ENCODE measurements at regions not wholly inside any gene's neighbourhood (a gene's known extent, or its start where the extent isn't known, plus 50 kb on each side); places are given as distances from the start of the nearest gene placed in this dataset.

GRCh38 chr3:40911928-40912327, 287.4 kb upstream of the CTNNB1 start:
- DNase-seq, result no peak
- Mint-ChIP-seq H3K4me1 (ENCODE audit: low read depth, unreplicated experiment) (no peaks in the 10 kb centered on the region), H3K4me3 (ENCODE audit: unreplicated experiment) (no peak overlapping the region), H3K9me3 (ENCODE audit: unreplicated experiment) (no peaks in the 10 kb centered on the region), H3K27me3 (ENCODE audit: unreplicated experiment) (no peaks in the 10 kb centered on the region), H3K36me3 (ENCODE audit: unreplicated experiment) (no peaks in the 10 kb centered on the region), H3K27ac (ENCODE audit: unreplicated experiment) (no peak overlapping the region)
- TF ChIP-seq CTCF (IDR thresholded peaks at IDR 0.05; ENCODE audit: partially characterized antibody, unreplicated experiment), result no peak

GRCh38 chr3:40912461-40912860, 286.8 kb upstream of the CTNNB1 start:
- no peaks in the 10 kb centered on the region for H3K36me3 Mint-ChIP-seq (ENCODE audit: unreplicated experiment)
- DNase-seq, result no peak
- H3K27me3 Mint-ChIP-seq (ENCODE audit: unreplicated experiment), result no peaks in the 10 kb centered on the region
- no peak overlapping the region for H3K27ac Mint-ChIP-seq (ENCODE audit: unreplicated experiment)
- H3K9me3 Mint-ChIP-seq (ENCODE audit: unreplicated experiment), result no peaks in the 10 kb centered on the region
- H3K4me3 Mint-ChIP-seq (ENCODE audit: unreplicated experiment), result no peak overlapping the region
- TF ChIP-seq CTCF (IDR thresholded peaks at IDR 0.05; ENCODE audit: partially characterized antibody, unreplicated experiment), result no peak
- no peaks in the 10 kb centered on the region for H3K4me1 Mint-ChIP-seq (ENCODE audit: low read depth, unreplicated experiment)

GRCh38 chr3:40913192-40913591, 286.1 kb upstream of the CTNNB1 start:
- Mint-ChIP-seq H3K36me3 (ENCODE audit: unreplicated experiment) (no peaks in the 10 kb centered on the region), H3K27ac (ENCODE audit: unreplicated experiment) (no peak overlapping the region), H3K9me3 (ENCODE audit: unreplicated experiment) (no peaks in the 10 kb centered on the region), H3K27me3 (ENCODE audit: unreplicated experiment) (no peaks in the 10 kb centered on the region), H3K4me1 (ENCODE audit: low read depth, unreplicated experiment) (no peaks in the 10 kb centered on the region), H3K4me3 (ENCODE audit: unreplicated experiment) (no peak overlapping the region)
- TF ChIP-seq CTCF (IDR thresholded peaks at IDR 0.05; ENCODE audit: partially characterized antibody, unreplicated experiment), result no peak
- DNase-seq, result no peak

- Mint-ChIP-seq H3K4me1 (ENCODE audit: low read depth, unreplicated experiment) (no peaks in the 10 kb centered on the region), H3K4me3 (ENCODE audit: unreplicated experiment) (no peak overlapping the region), H3K27ac (ENCODE audit: unreplicated experiment) (no peak overlapping the region), H3K36me3 (ENCODE audit: unreplicated experiment) (no peaks in the 10 kb centered on the region), H3K9me3 (ENCODE audit: unreplicated experiment) (no peaks in the 10 kb centered on the region), H3K27me3 (ENCODE audit: unreplicated experiment) (no peaks in the 10 kb centered on the region)
- no peak for TF ChIP-seq CTCF (IDR thresholded peaks at IDR 0.05; ENCODE audit: partially characterized antibody, unreplicated experiment)
- DNase-seq, result no peak
These were observed 285.7 kb upstream of the CTNNB1 start for GRCh38 chr3:40913641-40914040.

GRCh38 chr3:40914475-40914874, 284.8 kb upstream of the CTNNB1 start:
- Mint-ChIP-seq H3K4me3 (ENCODE audit: unreplicated experiment) (no peak overlapping the region), H3K9me3 (ENCODE audit: unreplicated experiment) (no peaks in the 10 kb centered on the region), H3K36me3 (ENCODE audit: unreplicated experiment) (no peaks in the 10 kb centered on the region), H3K27ac (ENCODE audit: unreplicated experiment) (no peak overlapping the region), H3K4me1 (ENCODE audit: low read depth, unreplicated experiment) (no peaks in the 10 kb centered on the region), H3K27me3 (ENCODE audit: unreplicated experiment) (no peaks in the 10 kb centered on the region)
- DNase-seq, result no peak
- no peak for TF ChIP-seq CTCF (IDR thresholded peaks at IDR 0.05; ENCODE audit: partially characterized antibody, unreplicated experiment)
